ENCODE measurements at regions not wholly inside any gene's neighbourhood (a gene's known extent, or its start where the extent isn't known, plus 50 kb on each side); places are given as distances from the start of the nearest gene placed in this dataset.

DNA sequence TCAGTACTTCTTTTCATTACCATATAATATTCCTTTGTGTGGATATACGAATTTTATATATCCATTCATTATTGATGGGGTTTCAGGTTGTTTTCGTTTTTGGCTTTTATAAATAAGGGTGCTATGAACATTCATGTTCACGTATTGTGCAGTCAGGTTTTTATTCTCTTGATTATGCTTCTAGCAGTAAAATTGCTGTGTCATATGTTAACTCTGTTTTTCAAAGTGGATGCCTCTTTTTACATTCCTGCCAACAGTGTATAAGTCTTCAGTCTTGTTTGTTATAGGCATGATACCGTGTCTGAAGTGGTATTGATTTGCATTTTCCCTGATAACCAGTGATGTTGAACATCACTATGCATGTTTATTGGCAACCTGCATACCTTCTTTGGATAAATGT, 127.1 kb upstream of the CNTNAP2 start:
- no peak for TF ChIP-seq POLR2A (IDR thresholded peaks at IDR 0.05)
- TF ChIP-seq, protein P1, sequence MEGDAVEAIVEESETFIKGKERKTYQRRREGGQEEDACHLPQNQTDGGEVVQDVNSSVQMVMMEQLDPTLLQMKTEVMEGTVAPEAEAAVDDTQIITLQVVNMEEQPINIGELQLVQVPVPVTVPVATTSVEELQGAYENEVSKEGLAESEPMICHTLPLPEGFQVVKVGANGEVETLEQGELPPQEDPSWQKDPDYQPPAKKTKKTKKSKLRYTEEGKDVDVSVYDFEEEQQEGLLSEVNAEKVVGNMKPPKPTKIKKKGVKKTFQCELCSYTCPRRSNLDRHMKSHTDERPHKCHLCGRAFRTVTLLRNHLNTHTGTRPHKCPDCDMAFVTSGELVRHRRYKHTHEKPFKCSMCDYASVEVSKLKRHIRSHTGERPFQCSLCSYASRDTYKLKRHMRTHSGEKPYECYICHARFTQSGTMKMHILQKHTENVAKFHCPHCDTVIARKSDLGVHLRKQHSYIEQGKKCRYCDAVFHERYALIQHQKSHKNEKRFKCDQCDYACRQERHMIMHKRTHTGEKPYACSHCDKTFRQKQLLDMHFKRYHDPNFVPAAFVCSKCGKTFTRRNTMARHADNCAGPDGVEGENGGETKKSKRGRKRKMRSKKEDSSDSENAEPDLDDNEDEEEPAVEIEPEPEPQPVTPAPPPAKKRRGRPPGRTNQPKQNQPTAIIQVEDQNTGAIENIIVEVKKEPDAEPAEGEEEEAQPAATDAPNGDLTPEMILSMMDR (IDR thresholded peaks at IDR 0.05) = no peak
- 69 to 71% (median 69%) methylated on average over 4 of the region's 4 CpGs for WGBS, 4 donors
- H3K4me1 ChIP-seq (replicated peaks in 1 of 2) = no peaks in the 10 kb centered on the region
- H3K4me3 ChIP-seq = no peak overlapping the region
- no peaks in the 10 kb centered on the region for H3K9me3 ChIP-seq (replicated peaks in 1 of 3)
- intact Hi-C loops (cut with DNase I) = no loop called here
- H3K27ac ChIP-seq = no peak overlapping the region
- DNase-seq = no peak
- no peaks in the 10 kb centered on the region for H3K36me3 ChIP-seq (replicated peaks in 1 of 2)
- no peaks in the 10 kb centered on the region for H3K27me3 ChIP-seq

DNA sequence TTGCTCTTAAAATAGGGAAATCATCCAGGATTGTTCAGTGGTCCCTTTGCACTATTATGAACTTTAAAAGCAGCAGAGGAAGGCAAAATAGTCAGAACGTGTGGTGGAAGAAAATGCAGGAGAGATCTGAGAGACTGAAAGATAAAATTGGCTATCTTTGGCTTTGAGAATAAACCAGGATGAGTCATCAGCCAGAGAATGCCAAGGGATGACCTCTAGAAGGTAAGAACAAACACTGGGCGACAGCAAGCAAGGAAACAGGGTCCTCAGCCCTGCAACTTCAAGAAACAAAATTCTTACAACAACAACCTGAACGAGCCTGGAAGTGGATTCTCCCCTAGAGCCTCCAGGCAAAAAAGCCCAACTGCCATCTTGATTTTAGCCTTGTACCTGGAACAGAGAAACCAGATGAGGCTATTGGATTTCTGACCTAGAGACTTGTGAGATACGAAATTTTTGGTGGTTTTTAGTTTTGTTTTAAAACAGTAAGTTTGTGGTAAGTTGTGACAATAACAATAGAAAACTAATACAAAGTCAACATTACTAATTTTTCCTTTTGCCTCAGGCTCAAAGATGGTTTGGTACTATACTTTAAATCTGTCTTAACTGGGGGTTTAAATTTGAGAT, 130.2 kb upstream of the CNTNAP2 start:
- no peaks in the 10 kb centered on the region for H3K27me3 ChIP-seq
- H3K27ac ChIP-seq = no peak overlapping the region
- intact Hi-C loops (cut with DNase I) = no loop called here
- no peaks in the 10 kb centered on the region for H3K9me3 ChIP-seq (replicated peaks in 1 of 3)
- TF ChIP-seq POLR2A (IDR thresholded peaks at IDR 0.05) = no peak
- TF ChIP-seq, protein P1 (IDR thresholded peaks at IDR 0.05) = no peak
- WGBS, 4 donors = 31 to 40% (median 31%) methylated on average over 4 of the region's 4 CpGs
- no peak overlapping the region for H3K4me3 ChIP-seq
- no peaks in the 10 kb centered on the region for H3K36me3 ChIP-seq (replicated peaks in 1 of 2)
- no peaks in the 10 kb centered on the region for H3K4me1 ChIP-seq (replicated peaks in 1 of 2)
- no peak for DNase-seq

DNA sequence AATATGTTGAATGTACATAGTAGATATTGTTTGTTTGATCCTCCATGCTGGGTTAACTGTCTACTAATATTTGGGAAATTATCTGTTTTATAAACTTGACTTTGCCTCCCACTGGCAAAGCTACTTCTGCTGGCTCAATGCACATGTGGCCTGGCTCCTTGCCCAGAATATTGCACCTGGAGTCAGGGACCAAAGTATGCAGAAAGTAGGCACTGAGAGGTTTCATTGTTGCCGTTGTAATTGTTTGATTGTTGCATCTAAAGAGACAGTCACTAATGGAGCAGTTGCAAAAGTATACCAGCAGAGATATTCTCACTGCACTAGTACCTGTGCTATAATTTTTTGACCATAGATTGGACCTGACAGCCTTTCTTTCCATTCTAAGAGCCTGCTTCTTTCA, 137.8 kb upstream of the CNTNAP2 start:
- Histone ChIP-seq H3K4me1 (replicated peaks in 1 of 2) (no peaks in the 10 kb centered on the region), H3K4me3 (no peak overlapping the region), H3K27ac (no peak overlapping the region), H3K9me3 (replicated peaks in 1 of 3) (no peaks in the 10 kb centered on the region), H3K27me3 (no peaks in the 10 kb centered on the region), H3K36me3 (replicated peaks in 1 of 2) (no peaks in the 10 kb centered on the region)
- no peak for DNase-seq
- intact Hi-C loops (cut with DNase I) = no loop called here
- no peak for TF ChIP-seq POLR2A (IDR thresholded peaks at IDR 0.05)
- TF ChIP-seq, protein P1 (IDR thresholded peaks at IDR 0.05) = no peak
- WGBS, 4 donors = 85 to 100% (median 87%) methylated on average over 1 of the region's 1 CpG

DNA sequence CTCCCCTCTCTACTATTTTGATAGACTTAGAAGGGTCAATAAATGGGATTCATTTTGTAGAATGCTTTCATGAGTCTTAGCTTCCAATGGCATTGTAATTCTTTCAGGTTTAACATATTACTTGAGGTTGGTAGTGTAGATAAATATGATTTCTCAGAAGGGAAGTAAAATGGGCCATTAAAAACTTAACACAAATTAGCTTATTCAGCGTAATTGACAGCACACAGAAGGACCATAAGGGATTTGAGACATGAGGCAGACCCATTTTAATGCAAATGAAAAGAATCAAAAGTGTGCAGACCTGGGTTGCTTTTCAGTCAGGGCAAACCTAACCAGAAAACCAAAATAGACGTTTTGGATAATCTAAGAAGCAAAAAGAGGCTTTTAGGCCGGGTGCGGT, 156.6 kb upstream of the CNTNAP2 start:
- intact Hi-C loops (cut with DNase I) = no loop called here
- no peak for TF ChIP-seq POLR2A (IDR thresholded peaks at IDR 0.05)
- TF ChIP-seq, protein P1 (IDR thresholded peaks at IDR 0.05) = no peak
- Histone ChIP-seq H3K4me3 (no peak overlapping the region), H3K27me3 (no peaks in the 10 kb centered on the region), H3K4me1 (replicated peaks in 1 of 2) (no peaks in the 10 kb centered on the region), H3K27ac (no peak overlapping the region), H3K9me3 (replicated peaks in 1 of 3) (no peaks in the 10 kb centered on the region), H3K36me3 (replicated peaks in 1 of 2) (no peaks in the 10 kb centered on the region)
- WGBS, 4 donors = 59 to 73% (median 66%) methylated on average over 4 of the region's 4 CpGs
- no peak for DNase-seq
